HAP-1 (cell line): ENCODE measurements at regions not wholly inside any gene's neighbourhood (a gene's known extent, or its start where the extent isn't known, plus 50 kb on each side); places are given as distances from the start of the nearest gene placed in this dataset.

Experiments used
- DNase-seq, 2 experiments: peaks; one replicate each; pipeline ENCODE4 v3.0.0-alpha.2; 2016 to 2020; ENCODE audit warnings: low spot score in 2 of 2
- H3K27me3 ChIP-seq: fragments of 250-450 bp; sonication (Bioruptor Pico); 2 replicates; pipeline ENCODE4 v1.5.1; 2020; ENCODE audit warnings: low read depth, mild to moderate bottlenecking, moderate library complexity
- H3K36me3 ChIP-seq: fragments of 250-450 bp; sonication (Bioruptor Pico); replicated peaks from 2 replicates; pipeline ENCODE4 v1.5.1; 2020; ENCODE audit warnings: mild to moderate bottlenecking
- H3K4me1 ChIP-seq: fragments of 250-450 bp; sonication (Bioruptor Pico); 2 replicates; pipeline ENCODE4 v1.5.1; 2020; ENCODE audit warnings: mild to moderate bottlenecking
- H3K4me3 ChIP-seq: fragments of 250-450 bp; sonication (Bioruptor Pico); 2 replicates; pipeline ENCODE4 v1.5.1; 2020; ENCODE audit warnings: mild to moderate bottlenecking, moderate library complexity
- H3K9me3 ChIP-seq: fragments of 250-450 bp; sonication (Bioruptor Pico); 2 replicates; pipeline ENCODE4 v1.5.1; 2020; ENCODE audit warnings: mild to moderate bottlenecking, moderate library complexity
- in situ Hi-C: fragments of 300-500 bp; cut with MboI; formaldehyde crosslinking; loops from 3 replicates; pipeline ENCODE4 v1.14.3; 2020; ENCODE audit warnings: low sequenced_read_pairs, inconsistent platforms, mixed read lengths

DNA sequence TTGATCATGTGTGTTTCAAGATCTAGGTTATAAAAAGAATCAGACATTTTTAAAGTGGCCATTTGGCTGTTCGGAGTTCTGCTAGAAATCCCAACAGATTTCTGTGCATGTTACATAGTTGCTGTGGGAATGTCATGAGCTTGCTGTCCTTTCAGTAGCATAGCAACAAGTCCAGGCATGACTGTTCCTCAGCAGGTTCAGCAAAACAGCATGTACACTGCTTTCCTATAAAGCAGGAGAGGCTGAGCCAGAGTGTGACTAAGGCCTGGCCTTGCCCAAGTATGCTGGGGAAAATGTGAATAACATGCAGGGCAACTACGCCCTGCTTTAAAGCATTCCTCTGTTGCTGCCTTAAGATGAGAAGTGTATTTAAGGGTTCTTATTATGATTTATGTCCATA is 217.1 kb upstream of the SMIM31 start:
- Histone ChIP-seq H3K36me3 (no peaks in the 10 kb centered on the region), H3K9me3 (peaks cover 15% of the 10 kb centered on the region), H3K27me3 (no peaks in the 10 kb centered on the region), H3K4me3 (no peak overlapping the region), H3K4me1 (peaks cover 18% of the 10 kb centered on the region)
- in situ Hi-C loops, result no loop called here
- peak; percentile 32 to 44 for DNase-seq

DNA sequence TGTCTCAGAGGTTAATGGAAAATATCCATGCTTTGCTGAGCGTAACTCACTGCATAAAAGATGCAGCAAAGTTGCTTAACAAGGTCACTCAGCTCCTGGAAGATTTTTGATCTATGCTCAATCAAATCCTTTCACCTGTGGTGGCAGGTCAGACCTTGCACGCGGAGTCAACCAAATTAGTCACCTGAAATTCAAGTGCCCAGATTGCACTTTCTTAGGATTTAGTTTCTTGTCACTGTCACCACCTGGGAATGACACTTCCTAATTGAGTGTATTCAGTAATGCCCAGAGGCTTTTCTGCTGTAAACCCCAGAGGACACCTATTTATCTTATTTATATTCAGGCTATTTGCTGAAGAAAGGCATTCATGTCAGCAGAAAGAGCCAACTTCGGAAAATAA is 215.8 kb upstream of the SMIM31 start:
- no peaks in the 10 kb centered on the region for H3K27me3 ChIP-seq
- H3K4me1 ChIP-seq, result peaks cover 27% of the 10 kb centered on the region
- no peaks in the 10 kb centered on the region for H3K36me3 ChIP-seq
- in situ Hi-C loops, result no loop called here
- peaks cover 15% of the 10 kb centered on the region for H3K9me3 ChIP-seq
- no peak overlapping the region for H3K4me3 ChIP-seq
- DNase-seq, result peak in 1 of 2 experiments; percentile 13

DNA sequence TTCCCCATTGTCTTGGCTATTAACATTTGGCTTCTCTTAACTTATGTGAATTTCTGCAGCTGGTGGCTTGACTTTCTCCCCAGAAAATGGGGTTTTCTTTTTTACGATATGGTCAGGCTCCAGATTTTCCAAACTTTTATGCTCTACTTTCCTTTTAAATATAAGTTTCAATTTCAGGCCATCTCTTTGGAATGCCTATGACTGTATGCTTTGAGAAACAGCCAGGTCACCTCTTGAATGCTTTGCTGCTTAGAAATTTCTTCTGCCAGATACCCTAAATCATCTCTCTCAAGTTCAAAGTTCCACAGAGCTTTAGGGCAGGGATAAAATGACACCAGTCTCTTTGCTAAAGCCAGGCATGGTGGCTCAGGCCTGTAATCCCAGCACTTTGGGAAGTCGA is 212.9 kb upstream of the SMIM31 start:
- DNase-seq, result no peak
- Histone ChIP-seq H3K9me3 (peaks cover 15% of the 10 kb centered on the region), H3K4me1 (peaks cover 28% of the 10 kb centered on the region), H3K36me3 (no peaks in the 10 kb centered on the region), H3K27me3 (no peaks in the 10 kb centered on the region), H3K4me3 (no peak overlapping the region)
- in situ Hi-C loops, result no loop called here

DNA sequence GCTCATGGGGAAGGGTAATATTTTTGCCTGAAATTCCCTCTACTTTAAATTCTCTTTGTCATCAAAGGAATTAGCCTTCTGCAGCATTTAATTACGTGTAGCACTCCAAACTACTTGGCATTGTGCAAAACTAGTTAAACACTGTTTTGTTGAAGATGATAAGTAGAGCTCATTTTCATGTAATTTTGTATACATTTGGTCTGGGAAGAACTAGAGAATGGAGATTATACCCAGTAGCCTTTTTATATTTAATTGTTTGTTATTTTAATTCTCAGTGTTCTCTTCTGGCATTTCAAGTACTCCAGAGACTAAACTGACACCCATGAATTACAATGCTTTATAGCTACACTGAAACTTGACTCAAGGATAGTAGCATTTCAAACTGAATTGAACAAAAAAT is 211.5 kb upstream of the SMIM31 start:
- Histone ChIP-seq H3K27me3 (no peaks in the 10 kb centered on the region), H3K4me3 (no peak overlapping the region), H3K9me3 (peaks cover 15% of the 10 kb centered on the region), H3K36me3 (no peaks in the 10 kb centered on the region), H3K4me1 (peaks cover 21% of the 10 kb centered on the region)
- in situ Hi-C loops, result no loop called here
- peak in 1 of 2 experiments; percentile 95 for DNase-seq

DNA sequence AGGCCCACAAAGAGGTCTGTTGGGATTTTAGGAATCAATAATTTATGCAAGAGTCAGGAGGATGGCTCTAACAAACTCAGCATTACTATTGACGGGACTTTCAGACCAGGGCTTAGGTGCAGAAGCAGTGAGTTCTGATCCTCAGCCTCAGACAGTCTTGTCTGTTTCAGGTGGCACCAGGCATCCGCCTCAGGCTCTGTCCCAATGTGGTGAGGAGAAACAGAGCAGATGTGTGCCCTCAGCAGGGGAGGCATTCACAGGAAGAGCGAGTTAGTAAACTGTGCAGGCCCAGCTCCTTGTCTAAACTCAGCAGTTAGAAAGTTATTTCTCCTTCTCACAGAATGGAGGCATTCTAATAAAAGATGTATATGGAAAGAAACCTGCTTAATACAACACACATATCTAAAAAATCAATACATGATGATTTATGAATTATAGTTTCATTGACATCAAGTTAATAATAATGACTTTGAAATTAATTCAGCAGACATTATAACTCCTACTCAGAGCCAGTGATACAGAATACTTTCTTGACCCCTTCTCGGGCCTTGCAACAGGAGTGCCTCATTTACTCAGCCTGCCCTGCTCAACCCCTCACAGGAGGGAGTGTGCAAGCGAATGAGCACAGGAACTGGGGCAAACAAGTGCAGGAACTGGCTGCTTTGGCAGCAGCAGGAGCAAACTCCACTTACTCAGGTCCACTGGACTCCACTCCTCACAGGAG is 202.8 kb upstream of the SMIM31 start:
- no peaks in the 10 kb centered on the region for H3K36me3 ChIP-seq
- no peaks in the 10 kb centered on the region for H3K4me1 ChIP-seq
- in situ Hi-C loops, result no loop called here
- H3K4me3 ChIP-seq, result no peak overlapping the region
- H3K27me3 ChIP-seq, result no peaks in the 10 kb centered on the region
- DNase-seq, result peak in 1 of 2 experiments; percentile 1
- no peaks in the 10 kb centered on the region for H3K9me3 ChIP-seq

DNA sequence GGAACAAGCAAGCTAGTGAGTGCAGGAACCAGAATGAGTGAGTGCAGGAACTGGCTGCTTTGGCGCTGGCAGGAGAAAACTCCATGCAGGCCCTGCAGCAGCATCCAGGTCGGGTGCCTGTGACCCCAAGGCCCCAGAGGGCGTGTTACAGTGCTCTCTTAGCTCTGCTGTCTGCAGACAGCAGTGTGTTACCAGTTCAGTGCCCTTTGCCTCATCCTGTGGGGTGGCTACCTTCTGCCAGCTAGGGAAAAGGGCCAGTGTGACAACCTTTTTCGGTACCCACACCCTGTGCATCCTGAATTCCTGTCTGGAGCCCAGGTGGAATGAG is 202.3 kb upstream of the SMIM31 start:
- DNase-seq, result no peak
- no peaks in the 10 kb centered on the region for H3K27me3 ChIP-seq
- in situ Hi-C loops, result no loop called here

DNA sequence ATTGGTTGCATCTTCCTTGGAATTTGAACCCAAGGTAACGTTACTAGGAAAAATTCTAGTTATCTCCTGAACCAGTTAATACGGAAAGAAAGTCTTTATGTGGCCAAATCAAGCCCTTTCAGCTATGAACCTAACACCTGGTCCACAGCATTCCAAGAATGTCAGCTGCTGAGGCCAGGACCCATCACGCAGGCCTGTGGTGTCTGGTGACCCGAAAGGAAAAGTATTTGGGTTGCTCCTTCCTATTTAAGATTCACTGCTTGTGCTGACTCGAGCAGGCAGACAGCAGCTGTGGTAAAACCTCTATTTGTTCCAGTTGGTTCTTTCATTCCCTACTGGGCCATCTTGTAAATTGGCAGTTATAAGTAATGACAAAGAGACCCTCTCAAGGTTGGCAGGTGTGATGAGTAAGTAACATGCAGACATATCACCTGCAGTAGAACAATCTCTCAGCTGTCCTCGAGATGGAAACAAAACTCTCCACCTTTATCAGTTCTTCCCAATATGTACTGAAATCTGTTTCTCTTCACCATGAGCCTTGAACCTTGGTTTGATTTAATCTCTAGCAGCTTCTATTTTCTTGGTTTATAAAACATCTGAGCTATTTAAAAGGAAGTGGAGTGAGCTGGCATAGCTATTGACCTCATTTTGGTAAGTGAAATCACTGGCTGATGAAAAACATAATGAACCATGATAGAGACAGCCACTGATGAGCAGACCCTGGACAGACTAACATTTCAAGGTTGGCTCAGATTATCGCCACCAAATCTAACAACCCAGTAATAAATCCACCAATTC is 182.1 kb upstream of the SMIM31 start:
- DNase-seq, result no peak
- in situ Hi-C loops, result no loop called here
- Histone ChIP-seq H3K4me3 (no peak overlapping the region), H3K4me1 (peaks cover 18% of the 10 kb centered on the region), H3K9me3 (peaks cover 3% of the 10 kb centered on the region; the same call in 1 of the 2 replicates), H3K27me3 (no peaks in the 10 kb centered on the region), H3K36me3 (no peaks in the 10 kb centered on the region)

More for the DNA sequence above, 202.3 kb upstream of the SMIM31 start:
- Histone ChIP-seq H3K4me1 (no peaks in the 10 kb centered on the region), H3K36me3 (no peaks in the 10 kb centered on the region), H3K9me3 (no peaks in the 10 kb centered on the region), H3K4me3 (no peak overlapping the region)

DNA sequence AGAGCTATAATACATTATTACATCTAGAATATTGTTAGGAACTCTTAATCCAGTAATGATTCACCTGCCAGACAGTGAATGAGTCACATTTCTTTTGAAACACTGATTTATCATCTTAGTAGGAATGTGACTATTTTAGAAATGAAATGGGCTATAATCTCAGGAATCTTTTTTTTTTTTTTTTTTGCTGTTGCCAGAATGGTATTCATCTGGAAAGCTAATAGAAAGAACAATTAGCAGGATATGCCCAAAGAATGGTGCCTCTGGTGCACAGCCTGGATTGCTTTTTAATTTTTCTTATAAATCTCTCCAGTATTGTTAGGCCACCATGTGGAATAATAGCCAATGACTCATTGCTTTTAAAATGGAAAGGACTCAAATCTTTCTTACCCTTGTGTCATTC is 181.1 kb upstream of the SMIM31 start:
- Histone ChIP-seq H3K4me3 (no peak overlapping the region), H3K4me1 (peaks cover 18% of the 10 kb centered on the region), H3K27me3 (no peaks in the 10 kb centered on the region), H3K36me3 (no peaks in the 10 kb centered on the region), H3K9me3 (no peaks in the 10 kb centered on the region; the same call in 1 of the 2 replicates)
- in situ Hi-C loops, result no loop called here
- peak; percentile 53 to 98 for DNase-seq

DNA sequence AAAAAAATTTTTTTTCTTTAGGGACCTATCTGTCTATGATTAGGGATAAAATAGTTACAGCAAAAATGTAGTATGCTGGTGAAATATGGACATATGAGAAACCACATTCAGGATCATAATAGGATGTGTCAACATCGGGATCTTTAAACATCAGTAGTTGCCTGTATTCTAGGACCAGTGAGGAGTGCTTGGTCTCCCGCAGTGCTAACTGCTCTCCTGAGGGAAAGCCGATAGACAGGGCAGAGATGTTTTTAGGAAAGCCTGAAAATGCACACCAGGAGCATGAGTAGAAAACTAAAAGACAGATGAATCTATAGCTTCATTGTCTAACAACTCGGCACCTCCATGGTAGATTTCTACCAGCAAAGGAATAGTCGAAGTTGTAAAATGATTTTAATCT is 178.1 kb upstream of the SMIM31 start:
- no peaks in the 10 kb centered on the region for H3K27me3 ChIP-seq
- in situ Hi-C loops, result no loop called here
- no peak for DNase-seq

DNA sequence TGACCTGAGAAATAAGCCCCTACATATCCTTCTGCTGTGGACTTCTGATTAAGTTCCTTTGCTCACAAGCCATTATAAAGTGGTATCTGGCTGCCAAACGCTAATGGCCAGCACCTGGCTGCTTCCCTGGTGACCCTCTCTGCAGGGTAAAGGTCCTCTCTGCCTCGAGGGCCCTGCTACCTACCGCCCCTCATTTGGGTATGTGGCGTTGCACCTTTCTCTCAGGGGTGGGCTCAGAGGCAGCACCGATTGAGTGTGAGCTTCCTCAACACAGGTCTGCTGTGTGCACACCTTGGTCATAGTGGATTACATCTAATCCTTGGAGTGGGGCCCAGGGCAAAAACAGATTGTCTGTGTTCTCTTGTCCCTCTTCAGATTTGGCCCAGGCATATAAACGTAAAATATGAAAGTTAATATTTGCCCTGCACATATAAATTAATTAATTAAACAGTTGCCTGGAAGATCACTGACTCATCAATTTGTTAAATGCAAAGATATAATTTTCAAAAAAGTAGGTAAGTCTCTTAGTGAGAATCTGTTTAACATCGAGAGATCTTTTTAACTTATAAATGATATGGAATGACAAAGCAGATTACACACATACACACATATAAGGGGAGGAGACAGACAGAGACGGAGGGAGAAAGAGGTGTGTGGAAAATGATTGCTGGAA is 174.5 kb upstream of the SMIM31 start:
- in situ Hi-C loops, result no loop called here
- Histone ChIP-seq H3K9me3 (no peaks in the 10 kb centered on the region), H3K36me3 (no peaks in the 10 kb centered on the region), H3K4me3 (no peak overlapping the region), H3K27me3 (no peaks in the 10 kb centered on the region), H3K4me1 (no peaks in the 10 kb centered on the region)
- no peak for DNase-seq

More for the DNA sequence above, 178.1 kb upstream of the SMIM31 start:
- peaks cover 18% of the 10 kb centered on the region for H3K4me1 ChIP-seq
- H3K36me3 ChIP-seq, result no peaks in the 10 kb centered on the region
- no peak overlapping the region for H3K4me3 ChIP-seq
- no peaks in the 10 kb centered on the region for H3K9me3 ChIP-seq

DNA sequence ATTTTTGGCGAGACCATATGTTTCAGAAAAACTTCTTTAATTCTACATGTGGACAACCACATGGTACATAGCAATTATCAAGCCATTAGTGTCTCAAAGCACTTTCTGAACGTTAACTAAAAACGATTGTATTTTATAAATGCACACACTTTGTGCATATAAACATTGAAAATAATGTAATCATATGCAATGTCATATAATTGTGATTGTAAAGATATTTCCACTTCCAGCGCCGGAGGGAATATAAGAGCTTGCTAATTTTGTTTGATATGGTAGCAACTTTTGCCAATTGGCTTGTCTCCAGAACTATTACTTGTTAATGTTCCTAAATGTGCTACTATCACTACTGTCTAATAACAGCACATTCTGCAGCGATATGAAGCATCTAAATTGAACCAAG is 162.3 kb upstream of the SMIM31 start:
- in situ Hi-C loops, result no loop called here
- no peaks in the 10 kb centered on the region for H3K36me3 ChIP-seq
- no peak overlapping the region for H3K4me3 ChIP-seq
- DNase-seq, result no peak
- no peaks in the 10 kb centered on the region for H3K9me3 ChIP-seq
- H3K27me3 ChIP-seq, result no peaks in the 10 kb centered on the region
- peaks cover 4% of the 10 kb centered on the region for H3K4me1 ChIP-seq

DNA sequence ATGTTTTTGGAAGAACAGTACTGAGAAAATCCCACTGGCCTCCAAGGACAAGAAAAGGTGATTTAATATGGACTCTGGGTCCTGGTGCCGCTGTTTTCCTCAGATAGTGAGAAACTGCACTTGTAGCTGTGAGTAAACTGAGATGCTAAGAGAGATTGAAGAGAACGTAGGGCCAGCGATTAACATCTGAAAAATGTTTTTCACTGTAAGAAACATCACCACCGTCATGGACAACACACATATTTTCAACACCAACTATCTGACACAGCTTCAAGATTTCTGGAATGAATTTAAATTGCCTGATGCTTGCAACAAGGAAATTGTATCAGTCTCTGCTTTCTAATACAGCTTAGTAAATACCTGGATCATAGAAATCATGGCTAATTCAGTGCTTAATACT is 158.2 kb upstream of the SMIM31 start:
- DNase-seq, result no peak
- H3K9me3 ChIP-seq, result no peaks in the 10 kb centered on the region
- peaks cover 4% of the 10 kb centered on the region for H3K4me1 ChIP-seq
- in situ Hi-C loops, result no loop called here
- no peaks in the 10 kb centered on the region for H3K27me3 ChIP-seq
- no peak overlapping the region for H3K4me3 ChIP-seq
- H3K36me3 ChIP-seq, result no peaks in the 10 kb centered on the region

DNA sequence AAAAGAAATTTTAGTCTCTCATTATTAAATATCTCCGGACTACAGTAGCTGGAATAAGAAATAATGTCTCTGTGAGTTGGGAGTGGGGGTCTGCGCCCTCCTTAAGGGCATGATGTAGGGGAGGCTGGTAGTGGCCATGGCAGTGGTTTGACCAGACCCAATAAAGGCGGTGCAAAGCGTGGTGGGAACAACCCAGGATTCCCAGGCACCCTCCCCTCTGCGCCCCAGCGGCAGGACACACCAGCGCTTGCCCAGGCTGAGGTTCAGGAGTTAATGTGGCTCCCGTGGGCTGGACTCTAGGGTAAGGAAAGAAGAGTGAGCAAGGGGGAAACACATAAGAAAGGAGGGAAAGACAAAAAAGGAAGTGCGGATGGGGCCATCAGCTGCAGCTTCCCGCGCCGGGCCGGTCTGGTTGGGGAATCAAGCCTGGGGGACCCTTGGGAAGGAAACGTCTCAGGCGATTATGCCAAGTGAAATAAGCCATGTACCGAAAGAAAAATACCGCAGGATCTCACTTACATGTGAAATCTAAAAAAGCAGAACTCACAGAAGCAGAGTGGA is 157.5 kb upstream of the SMIM31 start:
- Histone ChIP-seq H3K36me3 (no peaks in the 10 kb centered on the region), H3K4me1 (peaks cover 4% of the 10 kb centered on the region), H3K4me3 (no peak overlapping the region), H3K9me3 (no peaks in the 10 kb centered on the region; the same call in 1 of the 2 replicates), H3K27me3 (no peaks in the 10 kb centered on the region)
- DNase-seq, result no peak
- in situ Hi-C loops, result no loop called here

DNA sequence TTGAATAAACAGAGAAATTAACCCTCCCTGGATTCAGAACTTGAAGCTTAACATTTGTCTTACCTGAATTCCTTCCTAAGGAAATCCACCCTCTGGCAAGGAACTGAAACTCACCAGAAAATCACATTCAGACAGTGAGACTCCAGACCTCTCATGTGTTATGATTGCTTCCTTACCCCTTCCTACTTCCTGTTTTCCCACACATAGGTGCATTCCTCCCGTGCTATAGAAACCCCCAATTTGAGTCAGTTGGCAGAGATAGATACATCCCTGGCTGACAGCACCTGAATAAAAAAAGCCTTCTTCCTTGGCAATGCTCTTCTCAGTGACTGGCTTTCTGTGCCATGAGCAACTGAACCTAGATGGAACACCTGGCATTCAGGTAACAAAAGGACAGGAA is 157.0 kb upstream of the SMIM31 start:
- Histone ChIP-seq H3K9me3 (peaks cover 5% of the 10 kb centered on the region; the same call in 1 of the 2 replicates), H3K36me3 (no peaks in the 10 kb centered on the region), H3K27me3 (no peaks in the 10 kb centered on the region), H3K4me1 (peaks cover 4% of the 10 kb centered on the region), H3K4me3 (no peak overlapping the region)
- in situ Hi-C loops, result no loop called here
- no peak for DNase-seq
